Liver (tissue), 3 donors: ENCODE measurements at regions not wholly inside any gene's neighbourhood (a gene's known extent, or its start where the extent isn't known, plus 50 kb on each side); places are given as distances from the start of the nearest gene placed in this dataset.

ENCODE experiments used
- ATF3 ChIP-seq: IDR thresholded peaks from 2 replicates; pipeline ENCODE4 v1.6.1; 2016; ENCODE audit warnings: antibody characterized with exemption
- CTCF ChIP-seq: fragments of 150-350 bp; IDR thresholded peaks from 2 replicates; pipeline ENCODE4 v1.5.1; 2017; ENCODE audit warnings: improper control_type of control experiment, low read depth, low read length; ENCODE audit not compliant: missing input control
- FOXA2 ChIP-seq: IDR thresholded peaks from 2 replicates; pipeline ENCODE4 v1.6.1; 2016; ENCODE audit warnings: antibody characterized with exemption
- GABPA ChIP-seq, 2 donors: IDR thresholded peaks in 1 of 2; conservative IDR thresholded peaks in 1 of 2; 2 replicates each; pipeline ENCODE4 v1.6.1; 2016; ENCODE audit warnings: antibody characterized with exemption in 2 of 2, mild to moderate bottlenecking in 1 of 2, moderate library complexity in 1 of 2
- MAX ChIP-seq: IDR thresholded peaks from 2 replicates; pipeline ENCODE4 v1.6.1; 2016; ENCODE audit warnings: antibody characterized with exemption
- RAD21 ChIP-seq, 2 donors: IDR thresholded peaks; 2 replicates each; pipeline ENCODE4 v1.6.1; 2016; ENCODE audit warnings: antibody characterized with exemption in 2 of 2, mild to moderate bottlenecking in 2 of 2
- REST ChIP-seq: IDR thresholded peaks from 2 replicates; pipeline ENCODE4 v1.6.1; 2016; ENCODE audit warnings: antibody characterized with exemption, mild to moderate bottlenecking
- RXRA ChIP-seq, 2 donors: IDR thresholded peaks; 2 replicates each; pipeline ENCODE4 v1.6.1; 2017 to 2018; ENCODE audit warnings: antibody characterized with exemption in 2 of 2, mild to moderate bottlenecking in 1 of 2
- SP1 ChIP-seq: IDR thresholded peaks from 2 replicates; pipeline ENCODE4 v1.6.1; 2018; ENCODE audit warnings: antibody characterized with exemption, mild to moderate bottlenecking
- TAF1 ChIP-seq: conservative IDR thresholded peaks from 2 replicates; pipeline ENCODE4 v1.6.1; 2016; ENCODE audit warnings: antibody characterized with exemption, mild to moderate bottlenecking
- YY1 ChIP-seq: IDR thresholded peaks from 2 replicates; pipeline ENCODE4 v1.6.1; 2016; ENCODE audit warnings: antibody characterized with exemption, mild to moderate bottlenecking
- ZBTB33 ChIP-seq: IDR thresholded peaks from 2 replicates; pipeline ENCODE4 v1.6.1; 2016; ENCODE audit warnings: antibody characterized with exemption
- donor health status: healthy.
- donor health status: healthy.

- TF ChIP-seq CTCF = no peak
- no peak for TF ChIP-seq RXRA (IDR thresholded peaks at IDR 0.05)
- TF ChIP-seq RAD21 (IDR thresholded peaks at IDR 0.05) = no peak
- TF ChIP-seq GABPA (IDR thresholded peaks at IDR 0.05 in 1 of 2, conservative IDR thresholded peaks at IDR 0.05 in 1 of 2) = no peak
- TF ChIP-seq ATF3 = no peak
- no peak for TF ChIP-seq ZBTB33
- TF ChIP-seq MAX = no peak
- TF ChIP-seq REST = no peak
- no peak for TF ChIP-seq TAF1
- no peak for TF ChIP-seq FOXA2
- TF ChIP-seq SP1 = no peak
- no peak for TF ChIP-seq YY1
Observed at GRCh38 chr18:78721238-78721875, 258.3 kb upstream of the SALL3 start.
